H1 (cell line): ENCODE measurements at regions not wholly inside any gene's neighbourhood (a gene's known extent, or its start where the extent isn't known, plus 50 kb on each side); places are given as distances from the start of the nearest gene placed in this dataset.

Experiments
- CHD1 ChIP-seq: IDR thresholded peaks from 2 replicates; pipeline ENCODE4 v1.6.1; 2012; ENCODE audit warnings: low read depth, low read length, improper control_type of control experiment
- FOSL1 ChIP-seq: IDR thresholded peaks from 2 replicates; pipeline ENCODE4 v1.6.1; 2011; ENCODE audit warnings: mild to moderate bottlenecking, low read depth, low read length, moderate library complexity; ENCODE audit not compliant: insufficient read depth
- JUND ChIP-seq: IDR thresholded peaks from 2 replicates; pipeline ENCODE4 v1.6.1; 2011; ENCODE audit warnings: mild to moderate bottlenecking, improper control_type of control experiment, low read length
- MAFK ChIP-seq: IDR thresholded peaks from 2 replicates; pipeline ENCODE4 v1.6.1; 2012; ENCODE audit warnings: low read depth, mild to moderate bottlenecking, improper control_type of control experiment, low read length
- RNF2 ChIP-seq: fragments of 200-900, 300-1000 bp; sonication (generic); IDR thresholded peaks from 2 replicates; pipeline ENCODE4 v1.7.1; 2016; ENCODE audit warnings: borderline replicate concordance, low read depth, mild to moderate bottlenecking, antibody characterized with exemption, low read length; ENCODE audit not compliant: poor library complexity, severe bottlenecking; ENCODE audit errors: missing control alignments
- TF ChIP-seq, protein P1 (sequence below): fragments of 300-600 bp; sonication (generic); IDR thresholded peaks from 2 replicates; pipeline ENCODE4 v1.7.1; 2012; ENCODE audit warnings: low read length, moderate library complexity, mild to moderate bottlenecking, inconsistent platforms; ENCODE audit not compliant: insufficient replicate concordance
- TF ChIP-seq, protein P2 (sequence below), 3 experiments: IDR thresholded peaks; 1 replicate in 2 of 3; 2 replicates in 1 of 3; pipeline versions ENCODE4 v1.5.1 to v1.6.1; 2011; ENCODE audit warnings: low read length in 3 of 3, mild to moderate bottlenecking in 3 of 3, inconsistent platforms in 2 of 3, low read depth in 1 of 3, moderate library complexity in 1 of 3; ENCODE audit not compliant: insufficient read depth in 1 of 3; ENCODE audit errors: control extremely low read depth in 1 of 3

DNA sequence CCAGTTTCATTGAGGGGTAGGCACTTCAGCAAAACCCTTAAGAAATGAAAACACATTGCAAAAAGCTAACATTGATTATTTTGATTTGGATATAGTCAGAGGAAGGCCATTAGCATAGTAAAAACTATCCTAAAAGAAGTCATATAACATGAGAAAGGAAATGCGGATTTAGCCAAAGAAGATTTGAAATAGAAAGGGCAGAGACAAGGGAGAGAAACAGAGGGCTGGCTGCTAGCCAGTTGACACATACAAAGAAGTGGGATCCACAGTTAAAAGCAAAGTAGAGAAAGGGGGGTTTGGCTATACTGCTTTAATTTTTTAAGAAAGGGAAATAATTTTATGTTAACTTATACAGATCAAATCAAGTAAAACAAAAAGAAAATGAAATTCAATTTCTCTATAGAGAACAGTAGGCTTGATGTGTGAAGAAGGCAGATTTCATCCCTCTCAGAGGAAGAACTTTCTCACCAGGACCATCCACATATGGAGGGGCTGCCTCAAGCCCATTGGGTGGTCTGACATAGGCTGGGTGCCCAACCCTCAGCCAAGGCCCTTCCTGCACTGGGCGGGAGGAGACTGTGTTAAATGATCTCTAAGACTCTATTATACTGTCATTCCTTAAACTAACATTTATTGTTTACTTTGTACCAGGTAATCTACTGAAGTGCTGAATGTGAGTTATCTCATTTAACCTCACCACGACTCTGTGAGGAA lies 420.3 kb downstream of the CCDC91 start (continued):
- TF ChIP-seq, protein P1, sequence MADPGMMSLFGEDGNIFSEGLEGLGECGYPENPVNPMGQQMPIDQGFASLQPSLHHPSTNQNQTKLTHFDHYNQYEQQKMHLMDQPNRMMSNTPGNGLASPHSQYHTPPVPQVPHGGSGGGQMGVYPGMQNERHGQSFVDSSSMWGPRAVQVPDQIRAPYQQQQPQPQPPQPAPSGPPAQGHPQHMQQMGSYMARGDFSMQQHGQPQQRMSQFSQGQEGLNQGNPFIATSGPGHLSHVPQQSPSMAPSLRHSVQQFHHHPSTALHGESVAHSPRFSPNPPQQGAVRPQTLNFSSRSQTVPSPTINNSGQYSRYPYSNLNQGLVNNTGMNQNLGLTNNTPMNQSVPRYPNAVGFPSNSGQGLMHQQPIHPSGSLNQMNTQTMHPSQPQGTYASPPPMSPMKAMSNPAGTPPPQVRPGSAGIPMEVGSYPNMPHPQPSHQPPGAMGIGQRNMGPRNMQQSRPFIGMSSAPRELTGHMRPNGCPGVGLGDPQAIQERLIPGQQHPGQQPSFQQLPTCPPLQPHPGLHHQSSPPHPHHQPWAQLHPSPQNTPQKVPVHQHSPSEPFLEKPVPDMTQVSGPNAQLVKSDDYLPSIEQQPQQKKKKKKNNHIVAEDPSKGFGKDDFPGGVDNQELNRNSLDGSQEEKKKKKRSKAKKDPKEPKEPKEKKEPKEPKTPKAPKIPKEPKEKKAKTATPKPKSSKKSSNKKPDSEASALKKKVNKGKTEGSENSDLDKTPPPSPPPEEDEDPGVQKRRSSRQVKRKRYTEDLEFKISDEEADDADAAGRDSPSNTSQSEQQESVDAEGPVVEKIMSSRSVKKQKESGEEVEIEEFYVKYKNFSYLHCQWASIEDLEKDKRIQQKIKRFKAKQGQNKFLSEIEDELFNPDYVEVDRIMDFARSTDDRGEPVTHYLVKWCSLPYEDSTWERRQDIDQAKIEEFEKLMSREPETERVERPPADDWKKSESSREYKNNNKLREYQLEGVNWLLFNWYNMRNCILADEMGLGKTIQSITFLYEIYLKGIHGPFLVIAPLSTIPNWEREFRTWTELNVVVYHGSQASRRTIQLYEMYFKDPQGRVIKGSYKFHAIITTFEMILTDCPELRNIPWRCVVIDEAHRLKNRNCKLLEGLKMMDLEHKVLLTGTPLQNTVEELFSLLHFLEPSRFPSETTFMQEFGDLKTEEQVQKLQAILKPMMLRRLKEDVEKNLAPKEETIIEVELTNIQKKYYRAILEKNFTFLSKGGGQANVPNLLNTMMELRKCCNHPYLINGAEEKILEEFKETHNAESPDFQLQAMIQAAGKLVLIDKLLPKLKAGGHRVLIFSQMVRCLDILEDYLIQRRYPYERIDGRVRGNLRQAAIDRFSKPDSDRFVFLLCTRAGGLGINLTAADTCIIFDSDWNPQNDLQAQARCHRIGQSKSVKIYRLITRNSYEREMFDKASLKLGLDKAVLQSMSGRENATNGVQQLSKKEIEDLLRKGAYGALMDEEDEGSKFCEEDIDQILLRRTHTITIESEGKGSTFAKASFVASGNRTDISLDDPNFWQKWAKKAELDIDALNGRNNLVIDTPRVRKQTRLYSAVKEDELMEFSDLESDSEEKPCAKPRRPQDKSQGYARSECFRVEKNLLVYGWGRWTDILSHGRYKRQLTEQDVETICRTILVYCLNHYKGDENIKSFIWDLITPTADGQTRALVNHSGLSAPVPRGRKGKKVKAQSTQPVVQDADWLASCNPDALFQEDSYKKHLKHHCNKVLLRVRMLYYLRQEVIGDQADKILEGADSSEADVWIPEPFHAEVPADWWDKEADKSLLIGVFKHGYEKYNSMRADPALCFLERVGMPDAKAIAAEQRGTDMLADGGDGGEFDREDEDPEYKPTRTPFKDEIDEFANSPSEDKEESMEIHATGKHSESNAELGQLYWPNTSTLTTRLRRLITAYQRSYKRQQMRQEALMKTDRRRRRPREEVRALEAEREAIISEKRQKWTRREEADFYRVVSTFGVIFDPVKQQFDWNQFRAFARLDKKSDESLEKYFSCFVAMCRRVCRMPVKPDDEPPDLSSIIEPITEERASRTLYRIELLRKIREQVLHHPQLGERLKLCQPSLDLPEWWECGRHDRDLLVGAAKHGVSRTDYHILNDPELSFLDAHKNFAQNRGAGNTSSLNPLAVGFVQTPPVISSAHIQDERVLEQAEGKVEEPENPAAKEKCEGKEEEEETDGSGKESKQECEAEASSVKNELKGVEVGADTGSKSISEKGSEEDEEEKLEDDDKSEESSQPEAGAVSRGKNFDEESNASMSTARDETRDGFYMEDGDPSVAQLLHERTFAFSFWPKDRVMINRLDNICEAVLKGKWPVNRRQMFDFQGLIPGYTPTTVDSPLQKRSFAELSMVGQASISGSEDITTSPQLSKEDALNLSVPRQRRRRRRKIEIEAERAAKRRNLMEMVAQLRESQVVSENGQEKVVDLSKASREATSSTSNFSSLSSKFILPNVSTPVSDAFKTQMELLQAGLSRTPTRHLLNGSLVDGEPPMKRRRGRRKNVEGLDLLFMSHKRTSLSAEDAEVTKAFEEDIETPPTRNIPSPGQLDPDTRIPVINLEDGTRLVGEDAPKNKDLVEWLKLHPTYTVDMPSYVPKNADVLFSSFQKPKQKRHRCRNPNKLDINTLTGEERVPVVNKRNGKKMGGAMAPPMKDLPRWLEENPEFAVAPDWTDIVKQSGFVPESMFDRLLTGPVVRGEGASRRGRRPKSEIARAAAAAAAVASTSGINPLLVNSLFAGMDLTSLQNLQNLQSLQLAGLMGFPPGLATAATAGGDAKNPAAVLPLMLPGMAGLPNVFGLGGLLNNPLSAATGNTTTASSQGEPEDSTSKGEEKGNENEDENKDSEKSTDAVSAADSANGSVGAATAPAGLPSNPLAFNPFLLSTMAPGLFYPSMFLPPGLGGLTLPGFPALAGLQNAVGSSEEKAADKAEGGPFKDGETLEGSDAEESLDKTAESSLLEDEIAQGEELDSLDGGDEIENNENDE: no peak
- no peak for TF ChIP-seq MAFK
- no peak for TF ChIP-seq CHD1
- TF ChIP-seq JUND: no peak
- TF ChIP-seq, protein P2, sequence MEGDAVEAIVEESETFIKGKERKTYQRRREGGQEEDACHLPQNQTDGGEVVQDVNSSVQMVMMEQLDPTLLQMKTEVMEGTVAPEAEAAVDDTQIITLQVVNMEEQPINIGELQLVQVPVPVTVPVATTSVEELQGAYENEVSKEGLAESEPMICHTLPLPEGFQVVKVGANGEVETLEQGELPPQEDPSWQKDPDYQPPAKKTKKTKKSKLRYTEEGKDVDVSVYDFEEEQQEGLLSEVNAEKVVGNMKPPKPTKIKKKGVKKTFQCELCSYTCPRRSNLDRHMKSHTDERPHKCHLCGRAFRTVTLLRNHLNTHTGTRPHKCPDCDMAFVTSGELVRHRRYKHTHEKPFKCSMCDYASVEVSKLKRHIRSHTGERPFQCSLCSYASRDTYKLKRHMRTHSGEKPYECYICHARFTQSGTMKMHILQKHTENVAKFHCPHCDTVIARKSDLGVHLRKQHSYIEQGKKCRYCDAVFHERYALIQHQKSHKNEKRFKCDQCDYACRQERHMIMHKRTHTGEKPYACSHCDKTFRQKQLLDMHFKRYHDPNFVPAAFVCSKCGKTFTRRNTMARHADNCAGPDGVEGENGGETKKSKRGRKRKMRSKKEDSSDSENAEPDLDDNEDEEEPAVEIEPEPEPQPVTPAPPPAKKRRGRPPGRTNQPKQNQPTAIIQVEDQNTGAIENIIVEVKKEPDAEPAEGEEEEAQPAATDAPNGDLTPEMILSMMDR (IDR thresholded peaks at IDR 0.05; ENCODE audit: control extremely low read depth in 1 of 3, insufficient read depth in 1 of 3, low read depth in 1 of 3, low read length in 3 of 3): no peak
- no peak for TF ChIP-seq FOSL1
- no peak for TF ChIP-seq RNF2
